Kidney epithelial cell (primary cell): ENCODE measurements at regions not wholly inside any gene's neighbourhood (a gene's known extent, or its start where the extent isn't known, plus 50 kb on each side); places are given as distances from the start of the nearest gene placed in this dataset.

ENCODE experiments used
- DNase-seq: peaks from one replicate; pipeline ENCODE4 v3.0.0-alpha.2; 2010; ENCODE audit warnings: low read depth
- H3K27me3 ChIP-seq: 2 replicates; pipeline ENCODE4 v1.6.0; 2011; ENCODE audit warnings: low read length; ENCODE audit not compliant: control insufficient read depth, insufficient read depth
- H3K36me3 ChIP-seq: 2 replicates; pipeline ENCODE4 v1.5.1; 2011; ENCODE audit warnings: low read length; ENCODE audit not compliant: control insufficient read depth, insufficient read depth
- H3K4me3 ChIP-seq: 2 replicates; pipeline ENCODE4 v1.5.1; 2011; ENCODE audit warnings: low read depth, mild to moderate bottlenecking, control low read depth, low read length
- TF ChIP-seq, protein P1 (sequence below): IDR thresholded peaks from 2 replicates; pipeline ENCODE4 v1.5.1; 2011; ENCODE audit warnings: mild to moderate bottlenecking, moderate library complexity, low read length, control low read depth, inconsistent platforms; ENCODE audit not compliant: insufficient read depth, poor library complexity, severe bottlenecking

GRCh38 chr18:70762812-70763211 lies 474.0 kb downstream of the SOCS6 start:
- no peaks in the 10 kb centered on the region for H3K27me3 ChIP-seq
- TF ChIP-seq, protein P1, sequence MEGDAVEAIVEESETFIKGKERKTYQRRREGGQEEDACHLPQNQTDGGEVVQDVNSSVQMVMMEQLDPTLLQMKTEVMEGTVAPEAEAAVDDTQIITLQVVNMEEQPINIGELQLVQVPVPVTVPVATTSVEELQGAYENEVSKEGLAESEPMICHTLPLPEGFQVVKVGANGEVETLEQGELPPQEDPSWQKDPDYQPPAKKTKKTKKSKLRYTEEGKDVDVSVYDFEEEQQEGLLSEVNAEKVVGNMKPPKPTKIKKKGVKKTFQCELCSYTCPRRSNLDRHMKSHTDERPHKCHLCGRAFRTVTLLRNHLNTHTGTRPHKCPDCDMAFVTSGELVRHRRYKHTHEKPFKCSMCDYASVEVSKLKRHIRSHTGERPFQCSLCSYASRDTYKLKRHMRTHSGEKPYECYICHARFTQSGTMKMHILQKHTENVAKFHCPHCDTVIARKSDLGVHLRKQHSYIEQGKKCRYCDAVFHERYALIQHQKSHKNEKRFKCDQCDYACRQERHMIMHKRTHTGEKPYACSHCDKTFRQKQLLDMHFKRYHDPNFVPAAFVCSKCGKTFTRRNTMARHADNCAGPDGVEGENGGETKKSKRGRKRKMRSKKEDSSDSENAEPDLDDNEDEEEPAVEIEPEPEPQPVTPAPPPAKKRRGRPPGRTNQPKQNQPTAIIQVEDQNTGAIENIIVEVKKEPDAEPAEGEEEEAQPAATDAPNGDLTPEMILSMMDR, result no peak
- H3K36me3 ChIP-seq, result no peaks in the 10 kb centered on the region
- H3K4me3 ChIP-seq, result no peak overlapping the region
- DNase-seq, result no peak

- no peaks in the 10 kb centered on the region for H3K36me3 ChIP-seq
- TF ChIP-seq, protein P1, result no peak
- H3K4me3 ChIP-seq, result no peak overlapping the region
- H3K27me3 ChIP-seq, result no peaks in the 10 kb centered on the region
- no peak for DNase-seq
Measured at GRCh38 chr18:70758780-70759179, 469.9 kb downstream of the SOCS6 start.

GRCh38 chr18:70754486-70754885 lies 465.6 kb downstream of the SOCS6 start:
- Histone ChIP-seq H3K4me3 (no peak overlapping the region), H3K36me3 (no peaks in the 10 kb centered on the region), H3K27me3 (no peaks in the 10 kb centered on the region)
- no peak for DNase-seq
- TF ChIP-seq, protein P1, result no peak

- Histone ChIP-seq H3K4me3 (no peak overlapping the region), H3K36me3 (no peaks in the 10 kb centered on the region), H3K27me3 (no peaks in the 10 kb centered on the region)
- TF ChIP-seq, protein P1, result no peak
- no peak for DNase-seq
Measured at GRCh38 chr18:70732916-70733315, 444.1 kb downstream of the SOCS6 start.

DNA sequence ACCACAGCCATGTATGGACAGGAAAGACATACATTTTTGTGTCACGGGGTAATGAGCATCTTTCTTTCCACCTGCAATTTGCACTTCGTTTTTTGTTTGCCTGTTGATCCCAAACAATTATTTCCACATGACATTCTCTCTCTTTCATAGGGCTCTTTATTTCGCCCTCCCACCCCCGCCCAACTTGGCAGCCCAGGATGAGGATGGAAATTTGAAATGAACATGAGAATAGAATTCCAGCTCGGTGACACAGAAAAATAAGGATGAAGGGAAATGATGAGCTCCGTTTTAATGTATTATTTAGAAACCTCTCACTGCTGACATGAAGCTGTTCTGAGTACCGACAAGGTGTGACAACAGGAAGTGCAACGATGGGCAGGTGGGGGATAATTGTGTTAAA lies 443.3 kb downstream of the SOCS6 start:
- Histone ChIP-seq H3K4me3 (no peak overlapping the region), H3K27me3 (no peaks in the 10 kb centered on the region), H3K36me3 (no peaks in the 10 kb centered on the region)
- no peak for DNase-seq
- TF ChIP-seq, protein P1, result no peak

DNA sequence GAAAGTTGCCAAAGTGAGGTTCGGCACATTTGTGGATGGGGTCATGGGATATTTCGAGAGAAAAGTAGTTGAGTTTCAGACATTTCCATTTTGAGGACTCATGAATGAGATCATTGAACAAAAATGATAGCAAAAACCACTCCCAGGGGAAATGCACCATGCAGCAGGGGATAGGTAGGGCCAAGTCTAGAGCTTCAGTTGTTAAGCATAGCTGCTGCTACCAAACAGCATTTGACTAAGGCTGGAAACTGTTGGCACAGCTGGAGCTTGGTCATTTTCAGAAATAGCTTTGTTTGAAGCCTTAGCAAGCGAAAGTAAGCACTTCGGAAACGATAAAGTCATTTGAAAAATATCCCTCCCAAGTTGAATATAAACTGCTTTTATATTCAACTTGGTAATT lies 431.8 kb downstream of the SOCS6 start:
- H3K4me3 ChIP-seq, result no peak overlapping the region
- no peaks in the 10 kb centered on the region for H3K27me3 ChIP-seq
- no peaks in the 10 kb centered on the region for H3K36me3 ChIP-seq
- TF ChIP-seq, protein P1, result no peak
- no peak for DNase-seq
